ENCODE measurements at regions not wholly inside any gene's neighbourhood (a gene's known extent, or its start where the extent isn't known, plus 50 kb on each side); places are given as distances from the start of the nearest gene placed in this dataset.

- no peak for DNase-seq (ENCODE audit: low read depth)
Observed at GRCh38 chr14:49228552-49228951, 357.6 kb downstream of the RPS29 start.

GRCh38 chr14:49221316-49221715 is 364.9 kb downstream of the RPS29 start:
- no peak for DNase-seq (ENCODE audit: low read depth)

GRCh38 chr14:49220492-49220891 is 365.7 kb downstream of the RPS29 start:
- DNase-seq (ENCODE audit: low read depth): no peak

GRCh38 chr14:49218436-49219092 is 367.6 kb downstream of the RPS29 start:
- no peak for DNase-seq (ENCODE audit: low read depth)

GRCh38 chr14:49212721-49213120 is 373.5 kb downstream of the RPS29 start:
- no peak for DNase-seq (ENCODE audit: low read depth)

- DNase-seq (ENCODE audit: low read depth): no peak
Observed at GRCh38 chr14:49209416-49209815, 376.8 kb downstream of the RPS29 start.

- DNase-seq (ENCODE audit: low read depth): no peak
Observed at GRCh38 chr14:49206828-49207227, 379.4 kb downstream of the RPS29 start.

- DNase-seq (ENCODE audit: low read depth): no peak
Observed at GRCh38 chr14:49203676-49204075, 382.5 kb downstream of the RPS29 start.

GRCh38 chr14:49199159-49199558 is 387.0 kb downstream of the RPS29 start:
- no peak for DNase-seq (ENCODE audit: low read depth)

GRCh38 chr14:49196327-49196726 is 389.9 kb downstream of the RPS29 start:
- no peak for DNase-seq (ENCODE audit: low read depth)

GRCh38 chr14:49194067-49194466 is 392.1 kb downstream of the RPS29 start:
- no peak for DNase-seq (ENCODE audit: low read depth)

GRCh38 chr14:49193332-49194065 is 392.7 kb downstream of the RPS29 start:
- no peak for DNase-seq (ENCODE audit: low read depth)

GRCh38 chr14:49191380-49191779 is 394.8 kb downstream of the RPS29 start:
- DNase-seq (ENCODE audit: low read depth): no peak

- DNase-seq (ENCODE audit: low read depth): no peak
Observed at GRCh38 chr14:49189375-49189774, 396.8 kb downstream of the RPS29 start.

- DNase-seq (ENCODE audit: low read depth): no peak
Observed at GRCh38 chr14:49187799-49188198, 398.4 kb downstream of the RPS29 start.

GRCh38 chr14:49173765-49174373 is 412.3 kb downstream of the RPS29 start:
- DNase-seq (ENCODE audit: low read depth): peak; percentile 9

- DNase-seq (ENCODE audit: low read depth): no peak
Observed at GRCh38 chr14:49164074-49164473, 422.1 kb downstream of the RPS29 start.

- no peak for DNase-seq (ENCODE audit: low read depth)
Observed at GRCh38 chr14:49160983-49161382, 425.2 kb downstream of the RPS29 start.

- DNase-seq (ENCODE audit: low read depth): no peak
Observed at GRCh38 chr14:49159081-49159480, 427.1 kb downstream of the RPS29 start.

- DNase-seq (ENCODE audit: low read depth): no peak
Observed at GRCh38 chr14:49139593-49139992, 446.6 kb downstream of the RPS29 start.

GRCh38 chr14:49134940-49135339 is 451.2 kb downstream of the RPS29 start:
- no peak for DNase-seq (ENCODE audit: low read depth)

GRCh38 chr14:49121246-49121645 is 464.9 kb downstream of the RPS29 start:
- no peak for DNase-seq (ENCODE audit: low read depth)

GRCh38 chr14:49114161-49114893 is 471.9 kb downstream of the RPS29 start:
- DNase-seq (ENCODE audit: low read depth): no peak

Data from stromal cell of bone marrow (primary cell).